ENCODE measurements at regions not wholly inside any gene's neighbourhood (a gene's known extent, or its start where the extent isn't known, plus 50 kb on each side); places are given as distances from the start of the nearest gene placed in this dataset.
A peak's percentile ranks its signal among the peaks of the same experiment; 100 is the strongest.

DNA sequence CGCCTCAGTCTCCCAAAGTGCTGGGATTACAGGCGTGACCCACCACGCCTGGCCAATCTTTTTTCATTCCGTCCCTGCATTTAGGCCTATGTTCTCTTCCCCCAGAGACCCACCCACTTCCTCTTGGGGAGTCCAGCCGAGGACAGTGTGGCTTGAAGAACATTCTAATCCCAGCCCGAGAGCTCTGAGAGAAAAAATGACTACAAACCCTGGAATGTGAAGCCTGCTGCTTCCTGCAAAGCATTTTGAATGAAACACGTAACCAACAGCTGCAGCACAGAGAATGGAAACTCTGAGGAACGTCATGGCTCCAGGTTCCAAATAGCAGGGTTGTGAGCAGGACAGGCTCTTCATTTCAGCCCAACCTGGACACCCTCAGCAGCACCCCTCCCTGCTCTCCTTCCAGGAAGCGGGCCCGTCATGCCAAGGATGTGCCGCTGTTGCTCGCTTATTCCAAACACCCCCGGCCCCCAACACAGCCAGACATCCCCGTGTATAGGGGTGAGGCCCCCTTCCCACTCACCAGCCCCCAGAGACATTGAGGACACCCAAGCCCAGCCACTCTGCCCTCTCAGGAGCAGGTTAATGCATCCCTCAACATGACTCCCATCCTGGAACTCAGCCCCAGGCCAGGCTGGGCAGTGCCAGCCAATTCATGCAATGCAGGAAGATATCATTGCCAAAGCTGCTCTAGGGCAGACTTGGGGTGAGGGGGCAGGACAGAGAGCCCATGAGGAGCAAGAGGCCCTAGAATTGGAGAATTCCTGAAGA, 139.8 kb downstream of the ZFP36L2 start:
- TF ChIP-seq, protein P1, sequence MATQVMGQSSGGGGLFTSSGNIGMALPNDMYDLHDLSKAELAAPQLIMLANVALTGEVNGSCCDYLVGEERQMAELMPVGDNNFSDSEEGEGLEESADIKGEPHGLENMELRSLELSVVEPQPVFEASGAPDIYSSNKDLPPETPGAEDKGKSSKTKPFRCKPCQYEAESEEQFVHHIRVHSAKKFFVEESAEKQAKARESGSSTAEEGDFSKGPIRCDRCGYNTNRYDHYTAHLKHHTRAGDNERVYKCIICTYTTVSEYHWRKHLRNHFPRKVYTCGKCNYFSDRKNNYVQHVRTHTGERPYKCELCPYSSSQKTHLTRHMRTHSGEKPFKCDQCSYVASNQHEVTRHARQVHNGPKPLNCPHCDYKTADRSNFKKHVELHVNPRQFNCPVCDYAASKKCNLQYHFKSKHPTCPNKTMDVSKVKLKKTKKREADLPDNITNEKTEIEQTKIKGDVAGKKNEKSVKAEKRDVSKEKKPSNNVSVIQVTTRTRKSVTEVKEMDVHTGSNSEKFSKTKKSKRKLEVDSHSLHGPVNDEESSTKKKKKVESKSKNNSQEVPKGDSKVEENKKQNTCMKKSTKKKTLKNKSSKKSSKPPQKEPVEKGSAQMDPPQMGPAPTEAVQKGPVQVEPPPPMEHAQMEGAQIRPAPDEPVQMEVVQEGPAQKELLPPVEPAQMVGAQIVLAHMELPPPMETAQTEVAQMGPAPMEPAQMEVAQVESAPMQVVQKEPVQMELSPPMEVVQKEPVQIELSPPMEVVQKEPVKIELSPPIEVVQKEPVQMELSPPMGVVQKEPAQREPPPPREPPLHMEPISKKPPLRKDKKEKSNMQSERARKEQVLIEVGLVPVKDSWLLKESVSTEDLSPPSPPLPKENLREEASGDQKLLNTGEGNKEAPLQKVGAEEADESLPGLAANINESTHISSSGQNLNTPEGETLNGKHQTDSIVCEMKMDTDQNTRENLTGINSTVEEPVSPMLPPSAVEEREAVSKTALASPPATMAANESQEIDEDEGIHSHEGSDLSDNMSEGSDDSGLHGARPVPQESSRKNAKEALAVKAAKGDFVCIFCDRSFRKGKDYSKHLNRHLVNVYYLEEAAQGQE (IDR thresholded peaks at IDR 0.05; ENCODE audit: low read depth): no peak
- TF ChIP-seq CEBPB (IDR thresholded peaks at IDR 0.05) (no peak), EP300 (IDR thresholded peaks at IDR 0.05; ENCODE audit: borderline replicate concordance) (peak; percentile 88; the same call in 1 of the 2 replicates), YY1 (IDR thresholded peaks at IDR 0.05; ENCODE audit: low read depth) (no peak), NFIC (IDR thresholded peaks at IDR 0.05) (peak; percentile 55; the same call in 1 of the 2 replicates), TAF1 (IDR thresholded peaks at IDR 0.05; ENCODE audit: low read depth) (no peak), ZBTB7A (IDR thresholded peaks at IDR 0.05; ENCODE audit: low read depth) (no peak), EGR1 (IDR thresholded peaks at IDR 0.05) (no peak), RAD21 (IDR thresholded peaks at IDR 0.05; ENCODE audit: low read depth) (peak; percentile 36; the same call in 1 of the 2 replicates)
- TF ChIP-seq, protein P2, sequence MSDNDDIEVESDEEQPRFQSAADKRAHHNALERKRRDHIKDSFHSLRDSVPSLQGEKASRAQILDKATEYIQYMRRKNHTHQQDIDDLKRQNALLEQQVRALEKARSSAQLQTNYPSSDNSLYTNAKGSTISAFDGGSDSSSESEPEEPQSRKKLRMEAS (IDR thresholded peaks at IDR 0.05): peak; percentile 58
- TF ChIP-seq, protein P3, sequence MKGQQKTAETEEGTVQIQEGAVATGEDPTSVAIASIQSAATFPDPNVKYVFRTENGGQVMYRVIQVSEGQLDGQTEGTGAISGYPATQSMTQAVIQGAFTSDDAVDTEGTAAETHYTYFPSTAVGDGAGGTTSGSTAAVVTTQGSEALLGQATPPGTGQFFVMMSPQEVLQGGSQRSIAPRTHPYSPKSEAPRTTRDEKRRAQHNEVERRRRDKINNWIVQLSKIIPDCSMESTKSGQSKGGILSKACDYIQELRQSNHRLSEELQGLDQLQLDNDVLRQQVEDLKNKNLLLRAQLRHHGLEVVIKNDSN (IDR thresholded peaks at IDR 0.05): no peak

Data from Ishikawa (cell line).